ENCODE measurements at regions not wholly inside any gene's neighbourhood (a gene's known extent, or its start where the extent isn't known, plus 50 kb on each side); places are given as distances from the start of the nearest gene placed in this dataset.

DNA sequence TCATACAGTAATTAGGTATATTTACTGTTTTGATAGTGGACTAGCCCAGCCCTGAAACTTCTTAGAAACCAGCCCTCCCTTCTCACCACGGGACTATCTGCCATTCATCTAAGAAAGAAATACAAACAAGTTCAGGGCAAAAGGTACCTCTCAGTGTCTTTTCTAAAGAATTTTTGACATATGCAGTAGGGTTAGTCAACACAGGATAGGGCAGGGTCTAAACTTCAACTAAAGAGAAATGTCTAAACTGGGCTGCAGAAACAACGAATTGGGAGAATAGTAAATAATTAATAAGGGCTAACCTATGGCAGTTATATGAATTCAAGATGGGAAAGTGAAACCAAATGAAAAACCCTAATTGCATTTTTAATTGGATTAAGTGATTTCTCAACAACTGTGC lies 496.6 kb downstream of the INHBA start:
- no peak overlapping the region for H3K27ac ChIP-seq
- TF ChIP-seq, protein P1, sequence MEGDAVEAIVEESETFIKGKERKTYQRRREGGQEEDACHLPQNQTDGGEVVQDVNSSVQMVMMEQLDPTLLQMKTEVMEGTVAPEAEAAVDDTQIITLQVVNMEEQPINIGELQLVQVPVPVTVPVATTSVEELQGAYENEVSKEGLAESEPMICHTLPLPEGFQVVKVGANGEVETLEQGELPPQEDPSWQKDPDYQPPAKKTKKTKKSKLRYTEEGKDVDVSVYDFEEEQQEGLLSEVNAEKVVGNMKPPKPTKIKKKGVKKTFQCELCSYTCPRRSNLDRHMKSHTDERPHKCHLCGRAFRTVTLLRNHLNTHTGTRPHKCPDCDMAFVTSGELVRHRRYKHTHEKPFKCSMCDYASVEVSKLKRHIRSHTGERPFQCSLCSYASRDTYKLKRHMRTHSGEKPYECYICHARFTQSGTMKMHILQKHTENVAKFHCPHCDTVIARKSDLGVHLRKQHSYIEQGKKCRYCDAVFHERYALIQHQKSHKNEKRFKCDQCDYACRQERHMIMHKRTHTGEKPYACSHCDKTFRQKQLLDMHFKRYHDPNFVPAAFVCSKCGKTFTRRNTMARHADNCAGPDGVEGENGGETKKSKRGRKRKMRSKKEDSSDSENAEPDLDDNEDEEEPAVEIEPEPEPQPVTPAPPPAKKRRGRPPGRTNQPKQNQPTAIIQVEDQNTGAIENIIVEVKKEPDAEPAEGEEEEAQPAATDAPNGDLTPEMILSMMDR (IDR thresholded peaks at IDR 0.05) = no peak
- TF ChIP-seq POLR2A (IDR thresholded peaks at IDR 0.05) = no peak
- no peaks in the 10 kb centered on the region for H3K4me1 ChIP-seq (replicated peaks in 1 of 2)
- no peaks in the 10 kb centered on the region for H3K9me3 ChIP-seq (replicated peaks in 1 of 3)
- DNase-seq = no peak
- no peaks in the 10 kb centered on the region for H3K27me3 ChIP-seq
- no peaks in the 10 kb centered on the region for H3K36me3 ChIP-seq (replicated peaks in 1 of 2)
- H3K4me3 ChIP-seq = no peak overlapping the region
- 48 to 64% (median 60%) methylated on average over 2 of the region's 2 CpGs for WGBS, 4 donors
- intact Hi-C loops (cut with DNase I) = no loop called here

DNA sequence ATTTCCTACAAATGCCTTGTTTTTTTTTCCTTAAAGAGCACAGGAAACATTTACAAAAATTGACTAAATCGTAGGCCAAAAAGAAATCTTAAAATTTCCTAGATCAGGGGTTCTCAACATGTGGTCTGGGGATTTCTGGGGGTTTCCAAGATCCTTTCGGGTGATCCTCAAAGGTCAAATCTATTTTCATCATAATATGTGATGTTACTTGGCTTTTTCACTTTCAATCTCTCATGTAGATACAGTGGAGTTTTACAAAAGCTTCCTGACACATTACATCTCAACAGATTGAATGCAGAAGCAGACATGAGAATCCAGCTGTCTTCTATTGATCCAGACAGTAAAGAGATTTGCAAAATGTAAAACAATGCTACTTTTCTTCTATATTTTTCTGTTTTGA lies 497.3 kb downstream of the INHBA start:
- H3K36me3 ChIP-seq (replicated peaks in 1 of 2) = no peaks in the 10 kb centered on the region
- 54 to 83% (median 77%) methylated on average over 2 of the region's 2 CpGs for WGBS, 4 donors
- no peaks in the 10 kb centered on the region for H3K9me3 ChIP-seq (replicated peaks in 1 of 3)
- no peak overlapping the region for H3K27ac ChIP-seq
- no peaks in the 10 kb centered on the region for H3K4me1 ChIP-seq (replicated peaks in 1 of 2)
- H3K27me3 ChIP-seq = no peaks in the 10 kb centered on the region
- H3K4me3 ChIP-seq = no peak overlapping the region
- DNase-seq = no peak
- intact Hi-C loops (cut with DNase I) = no loop called here
- TF ChIP-seq, protein P1 (IDR thresholded peaks at IDR 0.05) = no peak
- TF ChIP-seq POLR2A (IDR thresholded peaks at IDR 0.05) = no peak

DNA sequence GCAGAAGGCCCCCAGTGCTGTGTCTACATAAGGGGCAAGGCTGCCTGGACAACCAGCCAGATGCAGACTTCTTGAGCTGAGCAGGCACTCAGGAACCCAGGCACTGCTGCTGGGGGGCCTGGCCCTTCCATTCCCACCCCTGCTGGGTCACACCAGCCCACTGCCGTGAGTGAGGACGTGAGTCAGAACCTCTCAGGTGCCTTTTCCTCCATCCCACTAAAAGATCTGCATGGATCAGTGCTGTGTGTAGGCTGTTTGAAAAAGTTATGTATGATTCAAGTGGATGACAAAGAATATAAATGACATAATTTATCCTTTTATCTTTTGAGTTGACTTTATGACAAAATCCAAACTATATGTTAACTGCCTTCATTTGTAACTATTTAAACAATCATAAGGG lies 499.3 kb downstream of the INHBA start:
- Histone ChIP-seq H3K4me3 (no peak overlapping the region), H3K27ac (no peak overlapping the region), H3K4me1 (replicated peaks in 1 of 2) (no peaks in the 10 kb centered on the region), H3K36me3 (replicated peaks in 1 of 2) (no peaks in the 10 kb centered on the region), H3K9me3 (replicated peaks in 1 of 3) (no peaks in the 10 kb centered on the region), H3K27me3 (no peaks in the 10 kb centered on the region)
- TF ChIP-seq, protein P1 (IDR thresholded peaks at IDR 0.05) = no peak
- TF ChIP-seq POLR2A (IDR thresholded peaks at IDR 0.05) = no peak
- intact Hi-C loops (cut with DNase I) = no loop called here
- no peak for DNase-seq
- WGBS, 4 donors = 68 to 87% (median 78%) methylated on average over 2 of the region's 2 CpGs

DNA sequence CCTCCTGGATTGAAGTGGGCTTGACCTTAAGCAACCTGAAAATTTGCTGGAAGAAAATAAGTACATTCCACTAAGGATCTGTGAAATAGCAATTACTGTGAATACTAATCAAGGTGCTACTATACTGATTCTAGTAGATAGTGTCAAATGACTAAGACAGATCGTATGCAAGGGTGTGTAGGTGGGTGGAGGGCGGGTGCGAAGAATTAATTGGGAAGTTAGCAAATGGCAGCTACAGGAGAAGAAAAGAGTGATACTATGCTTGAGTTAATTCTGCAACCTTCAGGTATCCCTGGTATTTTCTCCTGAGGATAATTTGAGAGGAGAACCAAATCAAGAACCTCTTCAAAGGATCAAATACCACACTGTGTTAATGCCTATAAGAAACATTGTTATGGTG lies 501.9 kb downstream of the INHBA start:
- TF ChIP-seq POLR2A (IDR thresholded peaks at IDR 0.05) = no peak
- TF ChIP-seq, protein P1 (IDR thresholded peaks at IDR 0.05) = no peak
- DNase-seq = no peak
- Histone ChIP-seq H3K36me3 (replicated peaks in 1 of 2) (no peaks in the 10 kb centered on the region), H3K4me3 (no peak overlapping the region), H3K9me3 (replicated peaks in 1 of 3) (no peaks in the 10 kb centered on the region), H3K27ac (no peak overlapping the region), H3K27me3 (no peaks in the 10 kb centered on the region), H3K4me1 (replicated peaks in 1 of 2) (no peaks in the 10 kb centered on the region)
- WGBS, 4 donors = 85 to 94% (median 90%) methylated on average over 3 of the region's 3 CpGs
- intact Hi-C loops (cut with DNase I) = no loop called here
